B cell (primary cell): ENCODE measurements at regions not wholly inside any gene's neighbourhood (a gene's known extent, or its start where the extent isn't known, plus 50 kb on each side); places are given as distances from the start of the nearest gene placed in this dataset.

ENCODE experiments used
- ATAC-seq: fragments of 200-7000 bp; cut with Tn5 transposase; one replicate; pipeline ENCODE4 v1.10.0; 2021; ENCODE audit warnings: low read depth, mild to moderate bottlenecking, moderate number of reproducible peaks, moderate library complexity
- CTCF ChIA-PET: fragments of 350-600 bp; sonication (Branson Sonifier 250); formaldehyde crosslinking; loops from one replicate; lab custom pipeline; 2021; ENCODE audit warnings: antibody characterized with exemption, inconsistent platforms; lab: Charles Lee
- POLR2A ChIA-PET: fragments of 350-600 bp; sonication (Branson Sonifier 250); formaldehyde crosslinking; loops from one replicate; lab custom pipeline; 2021; ENCODE audit warnings: antibody characterized with exemption; lab: Charles Lee
- DNase-seq: peaks from one replicate; pipeline ENCODE4 v3.0.0; 2013
- H2AFZ ChIP-seq: 2 replicates; pipeline ENCODE4 v1.6.1; 2012; ENCODE audit warnings: mild to moderate bottlenecking, low read depth, low read length; ENCODE audit not compliant: insufficient read depth, poor library complexity, severe bottlenecking
- H3K27ac ChIP-seq, 2 donors: 1 replicate in 1 of 2; 2 replicates in 1 of 2; pipeline ENCODE4 v1.5.1; 2012 to 2013; ENCODE audit warnings: low read length in 2 of 2, mild to moderate bottlenecking in 2 of 2, moderate library complexity in 1 of 2
- H3K27me3 ChIP-seq, 4 experiments: fragments of 200-600 bp in 1 of 4; sonication (generic) in 1 of 4; replicated peaks in 1 of 4; 1 replicate in 2 of 4; 2 replicates in 2 of 4; pipeline versions ENCODE4 v1.6.1 to v1.7.0; 2013 to 2016; ENCODE audit warnings: low read length in 3 of 4, mild to moderate bottlenecking in 2 of 4, mixed read lengths in 1 of 4, moderate library complexity in 1 of 4; ENCODE audit not compliant: insufficient read depth in 4 of 4, control insufficient read depth in 3 of 4; ENCODE audit errors: control extremely low read depth in 1 of 4
- H3K36me3 ChIP-seq, 2 experiments: replicated peaks in 1 of 2; 1 replicate in 1 of 2; 2 replicates in 1 of 2; pipeline versions ENCODE4 v1.6.1 to v1.7.1; 2013; ENCODE audit warnings: low read length in 1 of 2; ENCODE audit not compliant: insufficient read depth in 2 of 2, control insufficient read depth in 1 of 2; ENCODE audit errors: control extremely low read depth in 1 of 2, extremely low read depth in 1 of 2
- H3K4me1 ChIP-seq, 2 donors: fragments of 200-600 bp in 1 of 2; sonication (generic) in 1 of 2; 1 replicate in 1 of 2; 2 replicates in 1 of 2; pipeline versions ENCODE4 v1.5.1 to v1.6.1; 2013 to 2017; ENCODE audit warnings: low read length in 2 of 2; ENCODE audit not compliant: control insufficient read depth in 2 of 2, insufficient read depth in 2 of 2
- H3K4me2 ChIP-seq: replicated peaks from 2 replicates; pipeline ENCODE3; 2012; ENCODE audit warnings: mild to moderate bottlenecking, low read depth, low read length; ENCODE audit not compliant: poor library complexity, severe bottlenecking
- H3K4me3 ChIP-seq, 5 experiments: fragments of 200-600 bp in 1 of 5; sonication (generic) in 1 of 5; 1 replicate in 3 of 5; 2 replicates in 2 of 5; pipeline versions ENCODE4 v1.5.1 to v1.7.0; 2011 to 2016; ENCODE audit warnings: low read length in 4 of 5, mild to moderate bottlenecking in 4 of 5, low read depth in 2 of 5, control low read depth in 1 of 5, moderate library complexity in 1 of 5; ENCODE audit not compliant: insufficient read depth in 1 of 5; ENCODE audit errors: control extremely low read depth in 1 of 5, extremely low read depth in 1 of 5
- H3K79me2 ChIP-seq: fragments of 200-600 bp; sonication (generic); one replicate; pipeline ENCODE4 v1.6.0; 2016; ENCODE audit warnings: low read length; ENCODE audit not compliant: control insufficient read depth, insufficient read depth
- H3K9ac ChIP-seq: fragments of 200-600 bp; sonication (generic); 2 replicates; pipeline ENCODE4 v1.6.1; 2017; ENCODE audit warnings: mild to moderate bottlenecking, low read length, moderate library complexity
- H3K9me3 ChIP-seq, 3 donors: one replicate each; pipeline versions ENCODE4 v1.6.1 to v1.7.1; 2013; ENCODE audit warnings: low read length in 2 of 3; ENCODE audit not compliant: control insufficient read depth in 2 of 3, insufficient read depth in 1 of 3; ENCODE audit errors: control extremely low read depth in 1 of 3
- H4K20me1 ChIP-seq: 2 replicates; pipeline ENCODE4 v1.6.0; 2012; ENCODE audit warnings: mild to moderate bottlenecking, low read length; ENCODE audit not compliant: insufficient read depth, control insufficient read depth, poor library complexity, severe bottlenecking
- H3K27ac Mint-ChIP-seq: one replicate; pipeline ENCODE4 v1.8.0; 2021; ENCODE audit warnings: mixed read lengths
- H3K27me3 Mint-ChIP-seq: one replicate; pipeline ENCODE4 v1.8.0; 2021; ENCODE audit warnings: mixed read lengths
- H3K4me1 Mint-ChIP-seq: one replicate; pipeline ENCODE4 v1.8.0; 2021; ENCODE audit warnings: mixed read lengths
- H3K4me3 Mint-ChIP-seq: one replicate; pipeline ENCODE4 v1.8.0; 2021; ENCODE audit warnings: mixed read lengths
- H3K9me3 Mint-ChIP-seq: one replicate; pipeline ENCODE4 v1.8.0; 2022; ENCODE audit warnings: mixed read lengths; ENCODE audit not compliant: insufficient read depth
- EZH2 ChIP-seq: IDR thresholded peaks from 2 replicates; pipeline ENCODE4 v1.6.1; 2012; ENCODE audit warnings: borderline replicate concordance, low read depth, mild to moderate bottlenecking, moderate library complexity, low read length; ENCODE audit not compliant: insufficient read depth, poor library complexity, severe bottlenecking
- WGBS: methylation state at CpG from one replicate; pipeline ENCODE4 v1.1.5; 2013; ENCODE audit warnings: missing lambda C conversion rate; ENCODE audit not compliant: insufficient coverage; 5-methylcytosine and 5-hydroxymethylcytosine counted together
- intact Hi-C: fragments of 100-400 bp; cut with micrococcal nuclease; formaldehyde crosslinking; loops from one replicate; pipeline ENCODE4 v1.10.0; 2022
- TF ChIP-seq, protein P1 (sequence below): fragments of 200-600 bp; IDR thresholded peaks from one replicate; pipeline ENCODE4 v1.8.0; 2022; ENCODE audit warnings: antibody characterized with exemption, mild to moderate bottlenecking

GRCh38 chr1:229094476-229095311 is 176.2 kb upstream of the RAB4A start:
- POLR2A ChIA-PET: no interaction called here
- TF ChIP-seq, protein P1, sequence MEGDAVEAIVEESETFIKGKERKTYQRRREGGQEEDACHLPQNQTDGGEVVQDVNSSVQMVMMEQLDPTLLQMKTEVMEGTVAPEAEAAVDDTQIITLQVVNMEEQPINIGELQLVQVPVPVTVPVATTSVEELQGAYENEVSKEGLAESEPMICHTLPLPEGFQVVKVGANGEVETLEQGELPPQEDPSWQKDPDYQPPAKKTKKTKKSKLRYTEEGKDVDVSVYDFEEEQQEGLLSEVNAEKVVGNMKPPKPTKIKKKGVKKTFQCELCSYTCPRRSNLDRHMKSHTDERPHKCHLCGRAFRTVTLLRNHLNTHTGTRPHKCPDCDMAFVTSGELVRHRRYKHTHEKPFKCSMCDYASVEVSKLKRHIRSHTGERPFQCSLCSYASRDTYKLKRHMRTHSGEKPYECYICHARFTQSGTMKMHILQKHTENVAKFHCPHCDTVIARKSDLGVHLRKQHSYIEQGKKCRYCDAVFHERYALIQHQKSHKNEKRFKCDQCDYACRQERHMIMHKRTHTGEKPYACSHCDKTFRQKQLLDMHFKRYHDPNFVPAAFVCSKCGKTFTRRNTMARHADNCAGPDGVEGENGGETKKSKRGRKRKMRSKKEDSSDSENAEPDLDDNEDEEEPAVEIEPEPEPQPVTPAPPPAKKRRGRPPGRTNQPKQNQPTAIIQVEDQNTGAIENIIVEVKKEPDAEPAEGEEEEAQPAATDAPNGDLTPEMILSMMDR: no peak
- H4K20me1 ChIP-seq: no peaks in the 10 kb centered on the region
- H3K4me1 ChIP-seq: peaks cover 14 to 22% of the 10 kb centered on the region in 2 donors
- 100% methylated on average over 9 of the region's 13 CpGs for WGBS
- no peaks in the 10 kb centered on the region for H3K79me2 ChIP-seq
- no peak overlapping the region for H3K27ac ChIP-seq
- no peak overlapping the region for H2AFZ ChIP-seq
- H3K9ac ChIP-seq: no peak overlapping the region
- no peaks in the 10 kb centered on the region for H3K27me3 ChIP-seq
- Mint-ChIP-seq H3K4me3 (no peak overlapping the region), H3K27ac (no peak overlapping the region), H3K27me3 (peaks cover 4% of the 10 kb centered on the region), H3K9me3 (no peaks in the 10 kb centered on the region), H3K4me1 (peaks cover 16% of the 10 kb centered on the region)
- CTCF ChIA-PET: no interaction called here
- peaks cover 0 to 4% (median 3%) of the 10 kb centered on the region in 3 donors for H3K9me3 ChIP-seq
- H3K36me3 ChIP-seq: no peaks in the 10 kb centered on the region
- H3K4me3 ChIP-seq: no peak overlapping the region
- H3K4me2 ChIP-seq: no peak overlapping the region
- DNase-seq (no peak), ATAC-seq (no peak)
- intact Hi-C loops: no loop called here

GRCh38 chr1:229095325-229095724 is 175.6 kb upstream of the RAB4A start:
- Mint-ChIP-seq H3K9me3 (no peaks in the 10 kb centered on the region), H3K4me3 (no peak overlapping the region), H3K27ac (no peak overlapping the region), H3K27me3 (peaks cover 4% of the 10 kb centered on the region), H3K4me1 (peaks cover 16% of the 10 kb centered on the region)
- H2AFZ ChIP-seq: no peak overlapping the region
- no peaks in the 10 kb centered on the region for H3K36me3 ChIP-seq
- peaks cover 0 to 4% (median 3%) of the 10 kb centered on the region in 3 donors for H3K9me3 ChIP-seq
- H3K9ac ChIP-seq: no peak overlapping the region
- POLR2A ChIA-PET: no interaction called here
- H3K79me2 ChIP-seq: no peaks in the 10 kb centered on the region
- no peaks in the 10 kb centered on the region for H3K27me3 ChIP-seq
- DNase-seq: no peak
- H3K4me3 ChIP-seq: no peak overlapping the region
- intact Hi-C loops: no loop called here
- no peak for ATAC-seq
- TF ChIP-seq, protein P1: no peak
- TF ChIP-seq EZH2: no peak
- no peaks in the 10 kb centered on the region for H4K20me1 ChIP-seq
- H3K4me1 ChIP-seq: peaks cover 14 to 22% of the 10 kb centered on the region in 2 donors
- H3K4me2 ChIP-seq: no peak overlapping the region
- H3K27ac ChIP-seq: no peak overlapping the region
- CTCF ChIA-PET: no interaction called here
